HepG2 (cell line): ENCODE measurements at regions not wholly inside any gene's neighbourhood (a gene's known extent, or its start where the extent isn't known, plus 50 kb on each side); places are given as distances from the start of the nearest gene placed in this dataset.

ENCODE experiments used
- ATAC-seq: fragments of 200-7000 bp; cut with Tn5 transposase; 3 replicates; pipeline ENCODE4 v1.9.1; 2020; ENCODE audit warnings: mild to moderate bottlenecking, moderate library complexity
- BruUV-seq: library from RNA; stranded (reverse); fragments of 400-500 nt; replicated peaks from 2 replicates; lab custom pipeline; 2021; lab: Mats Ljungman, UMichigan
- CTCF ChIA-PET: fragments of 300-600 bp; formaldehyde crosslinking; extraction: SDS; loops from one replicate; lab custom pipeline; 2021; ENCODE audit warnings: low total read pairs, inconsistent platforms, low intra/inter-chr PET ratio; lab: Yijun Ruan, JAX
- POLR2A ChIA-PET: fragments of 350-600 bp; sonication (Branson Sonifier 250); formaldehyde crosslinking; loops from one replicate; lab custom pipeline; 2020; ENCODE audit warnings: antibody characterized with exemption, inconsistent platforms; lab: Yijun Ruan, JAX
- DNase-seq: peaks from one replicate; pipeline ENCODE4 v3.0.0-alpha.2; 2015; ENCODE audit warnings: low spot score
- FAIRE-seq: peaks from 3 replicates; lab custom pipeline; 2011; peaks lifted over from hg19 to GRCh38; lab: Jason Lieb, UNC
- H2AFZ ChIP-seq: one replicate; pipeline ENCODE4 v1.6.1; 2011; ENCODE audit warnings: low read length, inconsistent platforms
- H3K27ac ChIP-seq: fragments of 300-600 bp; 3 replicates; pipeline ENCODE4 v1.8.0; 2011; ENCODE audit warnings: mixed run types, mild to moderate bottlenecking, mixed read lengths, low read length, inconsistent platforms; ENCODE audit not compliant: insufficient read depth; ENCODE audit errors: extremely low read length
- H3K27me3 ChIP-seq, 2 experiments: fragments of 200-600 bp in 1 of 2; 2 replicates in 1 of 2; 3 replicates in 1 of 2; pipeline versions ENCODE4 v1.6.0 to v1.8.0; 2011; ENCODE audit warnings: low read length in 2 of 2, mild to moderate bottlenecking in 2 of 2, moderate library complexity in 2 of 2, inconsistent platforms in 1 of 2; ENCODE audit not compliant: insufficient read depth in 2 of 2, control insufficient read depth in 1 of 2
- H3K36me3 ChIP-seq, 2 experiments: fragments of 200-600 bp in 1 of 2; replicated peaks in 1 of 2; 2 replicates in 1 of 2; 3 replicates in 1 of 2; pipeline versions ENCODE4 v1.5.1 to v1.8.0; 2011; ENCODE audit warnings: low read length in 2 of 2, inconsistent platforms in 1 of 2; ENCODE audit not compliant: insufficient read depth in 2 of 2, control insufficient read depth in 1 of 2
- H3K4me1 ChIP-seq: 2 replicates; pipeline ENCODE4 v1.5.1; 2012; ENCODE audit warnings: low read length, inconsistent platforms; ENCODE audit not compliant: insufficient read depth
- H3K4me2 ChIP-seq: 2 replicates; pipeline ENCODE4 v1.6.0; 2011; ENCODE audit warnings: low read depth, low read length, inconsistent platforms
- H3K4me3 ChIP-seq, 3 experiments: fragments of 200-600 bp in 1 of 3; sonication (generic), shearing (Covaris generic) in 1 of 3; replicated peaks in 1 of 3; 2 replicates each; pipeline ENCODE4 v1.5.1; 2011 to 2016; ENCODE audit warnings: low read length in 3 of 3, inconsistent platforms in 2 of 3, low read depth in 2 of 3, mild to moderate bottlenecking in 2 of 3, control low read depth in 1 of 3, mixed read lengths in 1 of 3; ENCODE audit not compliant: insufficient read depth in 1 of 3
- H3K79me2 ChIP-seq: one replicate; pipeline ENCODE4 v1.6.1; 2011; ENCODE audit warnings: low read length, inconsistent platforms; ENCODE audit not compliant: insufficient read depth
- H3K9ac ChIP-seq: 2 replicates; pipeline ENCODE4 v1.6.0; 2011; ENCODE audit warnings: mild to moderate bottlenecking, low read depth, low read length, inconsistent platforms; ENCODE audit not compliant: insufficient read depth
- H3K9me3 ChIP-seq: 2 replicates; pipeline ENCODE4 v1.5.1; 2012; ENCODE audit warnings: mild to moderate bottlenecking, low read length
- H4K20me1 ChIP-seq: 2 replicates; pipeline ENCODE4 v1.6.0; 2011; ENCODE audit warnings: inconsistent platforms, mild to moderate bottlenecking, low read length, moderate library complexity; ENCODE audit not compliant: insufficient read depth
- ADNP ChIP-seq: sonication (generic); formaldehyde crosslinking; IDR thresholded peaks from 2 replicates; pipeline ENCODE4 v1.4.0; 2020; ENCODE audit warnings: missing genetic modification reagents
- DR1 ChIP-seq: sonication (generic); formaldehyde crosslinking; IDR thresholded peaks from 2 replicates; pipeline ENCODE4 v1.8.0; 2021; ENCODE audit warnings: mild to moderate bottlenecking, missing genetic modification reagents, inconsistent platforms
- KLF6 ChIP-seq: IDR thresholded peaks from 2 replicates; pipeline ENCODE4 v1.8.0; 2016; ENCODE audit warnings: missing biosample characterization, missing genetic modification reagents
- NFE2L1 ChIP-seq: sonication (generic); formaldehyde crosslinking; IDR thresholded peaks from 2 replicates; pipeline ENCODE4 v1.4.0; 2020; ENCODE audit warnings: missing genetic modification reagents, mild to moderate bottlenecking, borderline replicate concordance
- NKX3-1 ChIP-seq: sonication (generic); formaldehyde crosslinking; IDR thresholded peaks from 2 replicates; pipeline ENCODE4 v1.5.0; 2020; ENCODE audit warnings: missing genetic modification reagents
- RARA ChIP-seq: IDR thresholded peaks from 2 replicates; pipeline ENCODE4 v1.6.1; 2016; ENCODE audit warnings: missing genetic modification reagents, missing compliant biosample characterization
- RXRA ChIP-seq: sonication (generic); formaldehyde crosslinking; IDR thresholded peaks from 2 replicates; pipeline ENCODE4 v1.5.1; 2020; ENCODE audit warnings: missing genetic modification reagents
- TCF7 ChIP-seq: sonication (generic); IDR thresholded peaks from 2 replicates; pipeline ENCODE4 v1.6.1; 2016; ENCODE audit warnings: antibody characterized with exemption, low read depth
- ZNF619 ChIP-seq: sonication (generic); formaldehyde crosslinking; IDR thresholded peaks from 2 replicates; pipeline ENCODE4 v1.4.0; 2020; ENCODE audit warnings: mild to moderate bottlenecking, missing genetic modification reagents
- ZNF674 ChIP-seq: sonication (generic); formaldehyde crosslinking; IDR thresholded peaks from 2 replicates; pipeline ENCODE4 v1.5.0; 2020; ENCODE audit warnings: low read depth, mild to moderate bottlenecking, missing genetic modification reagents
- ZNF883 ChIP-seq: sonication (generic); formaldehyde crosslinking; IDR thresholded peaks from 2 replicates; pipeline ENCODE4 v1.5.1; 2020; ENCODE audit warnings: mild to moderate bottlenecking, missing genetic modification reagents; ENCODE audit errors: not compliant biosample characterization
- WGBS: methylation state at CpG from one replicate; pipeline ENCODE4 v1.1.6; 2017; ENCODE audit warnings: low lambda C conversion rate; 5-methylcytosine and 5-hydroxymethylcytosine counted together
- in situ Hi-C: cut with HindIII; loops from 2 replicates; pipeline ENCODE4 v1.10.0; 2017; ENCODE audit warnings: low pct_unique_long_range_greater_than_20kb; ENCODE audit not compliant: extremely low pct_ligation_motif_present
- intact Hi-C: fragments of 100-400 bp; cut with micrococcal nuclease; formaldehyde crosslinking; loops from one replicate; pipeline ENCODE4 v1.10.0; 2022; ENCODE audit not compliant: unreplicated experiment
- TF ChIP-seq, protein P1 (sequence below): sonication (generic); formaldehyde crosslinking; IDR thresholded peaks from 2 replicates; pipeline ENCODE4 v1.4.0; 2020; ENCODE audit warnings: missing genetic modification reagents
- TF ChIP-seq, protein P2 (sequence below): sonication (generic); formaldehyde crosslinking; IDR thresholded peaks from 2 replicates; pipeline ENCODE4 v1.4.0; 2020; ENCODE audit warnings: missing genetic modification reagents, mild to moderate bottlenecking, borderline replicate concordance
- TF ChIP-seq, protein P3 (sequence below): sonication (generic); formaldehyde crosslinking; IDR thresholded peaks from 2 replicates; pipeline ENCODE4 v1.5.1; 2020; ENCODE audit warnings: mild to moderate bottlenecking, missing genetic modification reagents
- TF ChIP-seq, protein P4 (sequence below): sonication (generic); formaldehyde crosslinking; IDR thresholded peaks from 2 replicates; pipeline ENCODE4 v1.8.0; 2022; ENCODE audit warnings: mild to moderate bottlenecking, missing genetic modification reagents, moderate library complexity

DNA sequence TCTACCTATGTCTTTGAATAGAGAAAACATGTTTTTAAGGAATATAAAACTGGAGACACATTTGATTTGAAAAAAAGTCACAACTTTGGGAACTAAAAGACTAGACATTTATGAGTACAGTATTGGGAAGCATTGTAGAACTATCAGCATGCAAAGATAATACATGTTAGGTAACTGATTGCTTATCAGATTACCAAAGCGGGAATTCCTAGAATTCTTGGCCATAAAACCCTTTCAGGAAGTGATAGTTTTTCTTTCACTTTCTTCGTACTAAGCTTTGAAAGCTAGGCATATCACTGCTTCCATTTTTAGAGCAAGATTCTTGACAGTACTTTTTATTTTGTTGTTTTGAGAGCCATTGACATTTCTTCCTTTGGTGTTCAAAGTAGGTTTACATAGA lies 646.6 kb upstream of the PITX2 start:
- Histone ChIP-seq H3K4me3 (no peak overlapping the region), H3K4me1 (no peaks in the 10 kb centered on the region), H3K9me3 (no peaks in the 10 kb centered on the region), H4K20me1 (no peaks in the 10 kb centered on the region), H3K79me2 (no peaks in the 10 kb centered on the region), H3K27me3 (no peaks in the 10 kb centered on the region; a peak in 1 of 5 replicates), H3K4me2 (no peak overlapping the region), H3K27ac (no peak overlapping the region), H3K36me3 (no peaks in the 10 kb centered on the region), H2AFZ (no peak overlapping the region), H3K9ac (no peak overlapping the region)
- intact Hi-C loops (no loop called here), in situ Hi-C loops (no loop called here)
- no peak for FAIRE-seq
- DNase-seq: no peak
- ATAC-seq: no peak
- ChIA-PET POLR2A (no interaction called here), CTCF (no interaction called here)
- TF ChIP-seq ZNF883 (CRISPR knock-in tag) (no peak), TCF7 (no peak), NKX3-1 (CRISPR knock-in tag) (no peak), RXRA (CRISPR knock-in tag) (no peak), NFE2L1 (CRISPR knock-in tag) (no peak), ADNP (CRISPR knock-in tag) (no peak), RARA (CRISPR knock-in tag) (no peak), ZNF619 (no peak), KLF6 (CRISPR knock-in tag) (no peak), DR1 (no peak), ZNF674 (CRISPR knock-in tag) (no peak)
- TF ChIP-seq, protein P1, sequence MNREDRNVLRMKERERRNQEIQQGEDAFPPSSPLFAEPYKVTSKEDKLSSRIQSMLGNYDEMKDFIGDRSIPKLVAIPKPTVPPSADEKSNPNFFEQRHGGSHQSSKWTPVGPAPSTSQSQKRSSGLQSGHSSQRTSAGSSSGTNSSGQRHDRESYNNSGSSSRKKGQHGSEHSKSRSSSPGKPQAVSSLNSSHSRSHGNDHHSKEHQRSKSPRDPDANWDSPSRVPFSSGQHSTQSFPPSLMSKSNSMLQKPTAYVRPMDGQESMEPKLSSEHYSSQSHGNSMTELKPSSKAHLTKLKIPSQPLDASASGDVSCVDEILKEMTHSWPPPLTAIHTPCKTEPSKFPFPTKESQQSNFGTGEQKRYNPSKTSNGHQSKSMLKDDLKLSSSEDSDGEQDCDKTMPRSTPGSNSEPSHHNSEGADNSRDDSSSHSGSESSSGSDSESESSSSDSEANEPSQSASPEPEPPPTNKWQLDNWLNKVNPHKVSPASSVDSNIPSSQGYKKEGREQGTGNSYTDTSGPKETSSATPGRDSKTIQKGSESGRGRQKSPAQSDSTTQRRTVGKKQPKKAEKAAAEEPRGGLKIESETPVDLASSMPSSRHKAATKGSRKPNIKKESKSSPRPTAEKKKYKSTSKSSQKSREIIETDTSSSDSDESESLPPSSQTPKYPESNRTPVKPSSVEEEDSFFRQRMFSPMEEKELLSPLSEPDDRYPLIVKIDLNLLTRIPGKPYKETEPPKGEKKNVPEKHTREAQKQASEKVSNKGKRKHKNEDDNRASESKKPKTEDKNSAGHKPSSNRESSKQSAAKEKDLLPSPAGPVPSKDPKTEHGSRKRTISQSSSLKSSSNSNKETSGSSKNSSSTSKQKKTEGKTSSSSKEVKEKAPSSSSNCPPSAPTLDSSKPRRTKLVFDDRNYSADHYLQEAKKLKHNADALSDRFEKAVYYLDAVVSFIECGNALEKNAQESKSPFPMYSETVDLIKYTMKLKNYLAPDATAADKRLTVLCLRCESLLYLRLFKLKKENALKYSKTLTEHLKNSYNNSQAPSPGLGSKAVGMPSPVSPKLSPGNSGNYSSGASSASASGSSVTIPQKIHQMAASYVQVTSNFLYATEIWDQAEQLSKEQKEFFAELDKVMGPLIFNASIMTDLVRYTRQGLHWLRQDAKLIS (CRISPR knock-in tag): no peak
- TF ChIP-seq, protein P2, sequence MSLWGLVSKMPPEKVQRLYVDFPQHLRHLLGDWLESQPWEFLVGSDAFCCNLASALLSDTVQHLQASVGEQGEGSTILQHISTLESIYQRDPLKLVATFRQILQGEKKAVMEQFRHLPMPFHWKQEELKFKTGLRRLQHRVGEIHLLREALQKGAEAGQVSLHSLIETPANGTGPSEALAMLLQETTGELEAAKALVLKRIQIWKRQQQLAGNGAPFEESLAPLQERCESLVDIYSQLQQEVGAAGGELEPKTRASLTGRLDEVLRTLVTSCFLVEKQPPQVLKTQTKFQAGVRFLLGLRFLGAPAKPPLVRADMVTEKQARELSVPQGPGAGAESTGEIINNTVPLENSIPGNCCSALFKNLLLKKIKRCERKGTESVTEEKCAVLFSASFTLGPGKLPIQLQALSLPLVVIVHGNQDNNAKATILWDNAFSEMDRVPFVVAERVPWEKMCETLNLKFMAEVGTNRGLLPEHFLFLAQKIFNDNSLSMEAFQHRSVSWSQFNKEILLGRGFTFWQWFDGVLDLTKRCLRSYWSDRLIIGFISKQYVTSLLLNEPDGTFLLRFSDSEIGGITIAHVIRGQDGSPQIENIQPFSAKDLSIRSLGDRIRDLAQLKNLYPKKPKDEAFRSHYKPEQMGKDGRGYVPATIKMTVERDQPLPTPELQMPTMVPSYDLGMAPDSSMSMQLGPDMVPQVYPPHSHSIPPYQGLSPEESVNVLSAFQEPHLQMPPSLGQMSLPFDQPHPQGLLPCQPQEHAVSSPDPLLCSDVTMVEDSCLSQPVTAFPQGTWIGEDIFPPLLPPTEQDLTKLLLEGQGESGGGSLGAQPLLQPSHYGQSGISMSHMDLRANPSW (CRISPR knock-in tag): no peak
- TF ChIP-seq, protein P3, sequence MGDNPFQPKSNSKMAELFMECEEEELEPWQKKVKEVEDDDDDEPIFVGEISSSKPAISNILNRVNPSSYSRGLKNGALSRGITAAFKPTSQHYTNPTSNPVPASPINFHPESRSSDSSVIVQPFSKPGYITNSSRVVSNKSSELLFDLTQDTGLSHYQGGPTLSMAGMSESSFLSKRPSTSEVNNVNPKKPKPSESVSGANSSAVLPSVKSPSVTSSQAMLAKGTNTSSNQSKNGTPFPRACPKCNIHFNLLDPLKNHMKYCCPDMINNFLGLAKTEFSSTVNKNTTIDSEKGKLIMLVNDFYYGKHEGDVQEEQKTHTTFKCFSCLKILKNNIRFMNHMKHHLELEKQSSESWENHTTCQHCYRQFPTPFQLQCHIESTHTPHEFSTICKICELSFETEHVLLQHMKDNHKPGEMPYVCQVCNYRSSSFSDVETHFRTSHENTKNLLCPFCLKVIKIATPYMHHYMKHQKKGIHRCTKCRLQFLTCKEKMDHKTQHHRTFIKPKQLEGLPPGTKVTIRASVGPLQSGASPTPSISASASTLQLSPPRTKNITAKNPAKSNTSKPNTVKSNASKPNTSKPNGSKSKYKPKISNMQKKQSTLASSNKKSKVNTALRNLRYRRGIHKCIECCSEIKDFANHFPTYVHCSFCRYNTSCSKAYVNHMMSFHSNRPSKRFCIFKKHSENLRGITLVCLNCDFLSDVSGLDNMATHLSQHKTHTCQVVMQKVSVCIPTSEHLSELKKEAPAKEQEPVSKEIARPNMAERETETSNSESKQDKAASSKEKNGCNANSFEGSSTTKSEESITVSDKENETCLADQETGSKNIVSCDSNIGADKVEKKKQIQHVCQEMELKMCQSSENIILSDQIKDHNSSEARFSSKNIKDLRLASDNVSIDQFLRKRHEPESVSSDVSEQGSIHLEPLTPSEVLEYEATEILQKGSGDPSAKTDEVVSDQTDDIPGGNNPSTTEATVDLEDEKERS (CRISPR knock-in tag): no peak
- TF ChIP-seq, protein P4, sequence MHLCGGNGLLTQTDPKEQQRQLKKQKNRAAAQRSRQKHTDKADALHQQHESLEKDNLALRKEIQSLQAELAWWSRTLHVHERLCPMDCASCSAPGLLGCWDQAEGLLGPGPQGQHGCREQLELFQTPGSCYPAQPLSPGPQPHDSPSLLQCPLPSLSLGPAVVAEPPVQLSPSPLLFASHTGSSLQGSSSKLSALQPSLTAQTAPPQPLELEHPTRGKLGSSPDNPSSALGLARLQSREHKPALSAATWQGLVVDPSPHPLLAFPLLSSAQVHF (CRISPR knock-in tag): no peak
- no TSS peak for BruUV-seq
- 3% methylated on average over 2 of the region's 2 CpGs for WGBS
